ENCODE measurements at regions not wholly inside any gene's neighbourhood (a gene's known extent, or its start where the extent isn't known, plus 50 kb on each side); places are given as distances from the start of the nearest gene placed in this dataset.

DNA sequence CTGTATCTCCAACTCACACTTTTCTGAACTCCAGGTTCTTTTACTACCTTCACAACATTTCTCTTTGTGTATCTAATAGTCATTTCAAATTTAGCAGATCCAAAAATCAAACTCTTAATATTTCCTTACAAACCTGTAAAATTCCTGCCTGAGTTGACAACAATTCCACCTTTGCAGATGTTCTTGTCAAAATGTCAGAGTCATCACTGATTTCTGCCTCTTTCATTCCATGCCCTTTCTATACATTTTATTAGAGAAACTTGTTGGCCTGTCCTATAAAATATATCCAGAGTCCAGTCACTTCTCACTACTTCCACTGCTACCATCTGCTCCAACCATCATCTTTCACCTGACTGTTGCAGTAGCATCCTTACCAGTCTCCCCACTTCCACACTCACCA lies 119.7 kb downstream of the CAPZA3 start:
- no peaks in the 10 kb centered on the region for H3K4me1 ChIP-seq (ENCODE audit: control insufficient read depth in 4 of 4, insufficient read depth in 4 of 4, low read length in 3 of 4)
- DNase-seq (ENCODE audit: low spot score), result no peak
- no peak for TF ChIP-seq TAF1 (conservative IDR thresholded peaks at IDR 0.05)
- no peak for TF ChIP-seq HNF4G (IDR thresholded peaks at IDR 0.05)
- no peak for TF ChIP-seq JUND (IDR thresholded peaks at IDR 0.05)
- no peak for TF ChIP-seq HNF4A (conservative IDR thresholded peaks at IDR 0.05)
- no peak for TF ChIP-seq EGR1 (IDR thresholded peaks at IDR 0.05; ENCODE audit: low read depth in 2 of 2)
- no peak for TF ChIP-seq CTCF (IDR thresholded peaks at IDR 0.05; ENCODE audit: low read depth, low read length, missing input control)
- TF ChIP-seq RAD21 (IDR thresholded peaks at IDR 0.05), result no peak
- TF ChIP-seq FOXA1 (IDR thresholded peaks at IDR 0.05), result no peak
- TF ChIP-seq, protein P1, sequence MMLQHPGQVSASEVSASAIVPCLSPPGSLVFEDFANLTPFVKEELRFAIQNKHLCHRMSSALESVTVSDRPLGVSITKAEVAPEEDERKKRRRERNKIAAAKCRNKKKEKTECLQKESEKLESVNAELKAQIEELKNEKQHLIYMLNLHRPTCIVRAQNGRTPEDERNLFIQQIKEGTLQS (IDR thresholded peaks at IDR 0.05), result no peak
- no peak for TF ChIP-seq GABPA (IDR thresholded peaks at IDR 0.05 in 1 of 2, conservative IDR thresholded peaks at IDR 0.05 in 1 of 2)
- TF ChIP-seq, protein P2, sequence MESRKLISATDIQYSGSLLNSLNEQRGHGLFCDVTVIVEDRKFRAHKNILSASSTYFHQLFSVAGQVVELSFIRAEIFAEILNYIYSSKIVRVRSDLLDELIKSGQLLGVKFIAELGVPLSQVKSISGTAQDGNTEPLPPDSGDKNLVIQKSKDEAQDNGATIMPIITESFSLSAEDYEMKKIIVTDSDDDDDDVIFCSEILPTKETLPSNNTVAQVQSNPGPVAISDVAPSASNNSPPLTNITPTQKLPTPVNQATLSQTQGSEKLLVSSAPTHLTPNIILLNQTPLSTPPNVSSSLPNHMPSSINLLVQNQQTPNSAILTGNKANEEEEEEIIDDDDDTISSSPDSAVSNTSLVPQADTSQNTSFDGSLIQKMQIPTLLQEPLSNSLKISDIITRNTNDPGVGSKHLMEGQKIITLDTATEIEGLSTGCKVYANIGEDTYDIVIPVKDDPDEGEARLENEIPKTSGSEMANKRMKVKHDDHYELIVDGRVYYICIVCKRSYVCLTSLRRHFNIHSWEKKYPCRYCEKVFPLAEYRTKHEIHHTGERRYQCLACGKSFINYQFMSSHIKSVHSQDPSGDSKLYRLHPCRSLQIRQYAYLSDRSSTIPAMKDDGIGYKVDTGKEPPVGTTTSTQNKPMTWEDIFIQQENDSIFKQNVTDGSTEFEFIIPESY (IDR thresholded peaks at IDR 0.05), result no peak
- TF ChIP-seq NR2F2 (IDR thresholded peaks at IDR 0.05), result no peak
- no peak for TF ChIP-seq FOXA2 (IDR thresholded peaks at IDR 0.05)
- TF ChIP-seq RXRA (IDR thresholded peaks at IDR 0.05), result no peak
- TF ChIP-seq, protein P3, sequence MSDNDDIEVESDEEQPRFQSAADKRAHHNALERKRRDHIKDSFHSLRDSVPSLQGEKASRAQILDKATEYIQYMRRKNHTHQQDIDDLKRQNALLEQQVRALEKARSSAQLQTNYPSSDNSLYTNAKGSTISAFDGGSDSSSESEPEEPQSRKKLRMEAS (IDR thresholded peaks at IDR 0.05), result no peak
- TF ChIP-seq YY1 (IDR thresholded peaks at IDR 0.05), result no peak
- TF ChIP-seq REST (IDR thresholded peaks at IDR 0.05), result no peak
- TF ChIP-seq SP1 (IDR thresholded peaks at IDR 0.05), result no peak

More for the DNA sequence above, 119.7 kb downstream of the CAPZA3 start:
- Histone ChIP-seq H3K27ac (ENCODE audit: low read depth in 1 of 2, low read length in 2 of 2) (no peak overlapping the region), H3K4me3 (ENCODE audit: low read depth in 1 of 3, low read length in 3 of 3) (no peak overlapping the region), H3K9ac (ENCODE audit: low read depth in 1 of 2, low read length in 2 of 2) (no peak overlapping the region), H3K36me3 (ENCODE audit: control insufficient read depth in 4 of 4, insufficient read depth in 3 of 4, low read depth in 1 of 4, low read length in 3 of 4) (no peaks in the 10 kb centered on the region), H3K27me3 (ENCODE audit: control insufficient read depth in 4 of 4, insufficient read depth in 4 of 4, low read length in 3 of 4) (no peaks in the 10 kb centered on the region), H3K9me3 (ENCODE audit: control insufficient read depth in 4 of 4, low read length in 3 of 4) (no peaks in the 10 kb centered on the region)

Measured in liver (tissue), 7 donors.